PC-3 (cell line): ENCODE measurements at regions not wholly inside any gene's neighbourhood (a gene's known extent, or its start where the extent isn't known, plus 50 kb on each side); places are given as distances from the start of the nearest gene placed in this dataset.

Experiments used
- CTCF ChIP-seq: fragments of 300-600 bp; sonication (generic); conservative IDR thresholded peaks from 2 replicates; pipeline ENCODE4 v1.5.1; 2017; ENCODE audit warnings: antibody characterized with exemption, low read depth, mild to moderate bottlenecking, low read length
- EZH2phosphoT487 ChIP-seq: fragments of 300-600 bp; sonication (generic); IDR thresholded peaks from 2 replicates; pipeline ENCODE4 v1.6.1; 2018; ENCODE audit warnings: mild to moderate bottlenecking, antibody characterized with exemption, low read length, borderline replicate concordance

DNA sequence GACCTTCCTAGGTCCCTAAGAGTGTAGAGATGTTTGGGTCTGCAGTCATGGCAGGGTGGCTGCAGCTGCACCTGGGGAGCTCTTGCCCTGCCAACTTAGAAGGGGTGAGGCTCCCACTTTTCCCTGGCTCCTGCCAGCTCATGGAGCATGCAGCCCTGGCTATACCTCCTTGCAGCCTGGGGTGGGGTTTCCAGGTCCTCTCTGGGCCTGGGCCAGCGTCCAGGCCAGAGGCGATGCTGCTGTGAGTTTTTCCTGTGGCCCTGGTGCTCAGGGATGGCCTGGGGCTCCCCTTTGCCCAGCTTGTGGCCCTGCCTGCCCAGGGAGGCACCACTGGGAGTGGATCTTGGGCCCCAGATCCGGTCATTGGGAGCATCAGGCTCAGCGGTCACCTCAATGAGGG, 109.8 kb upstream of the FAM180A start:
- TF ChIP-seq CTCF (no peak), EZH2phosphoT487 (no peak)
